ENCODE measurements at regions not wholly inside any gene's neighbourhood (a gene's known extent, or its start where the extent isn't known, plus 50 kb on each side); places are given as distances from the start of the nearest gene placed in this dataset.

DNA sequence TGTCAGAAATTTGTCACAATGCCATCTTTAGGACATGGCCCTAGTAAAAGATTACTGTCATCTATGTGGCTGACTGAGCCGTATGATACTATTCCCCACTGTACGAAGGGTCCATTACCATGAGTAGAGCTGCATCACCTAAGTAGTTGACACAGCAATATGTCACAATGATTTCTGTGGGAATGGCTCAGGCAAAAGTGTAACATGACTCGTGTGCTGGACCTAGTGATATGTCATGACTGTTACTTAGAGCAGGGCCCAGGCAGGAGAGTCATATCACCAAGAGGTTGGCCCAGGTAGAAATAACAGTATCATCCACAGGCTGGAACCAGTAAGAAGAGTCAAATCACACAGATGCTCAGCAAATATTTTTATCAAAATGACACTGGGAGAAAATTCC lies 1051.8 kb upstream of the AMELY start:
- ATAC-seq (replicated peaks in 1 of 4) (no peak), DNase-seq (no peak)
- H3K4me1 ChIP-seq (ENCODE audit: control insufficient read depth in 1 of 2, extremely low read depth in 1 of 2, insufficient read depth in 2 of 2, low read length in 2 of 2): no peaks in the 10 kb centered on the region
- H3K27ac ChIP-seq (ENCODE audit: low read length): no peak overlapping the region
- H3K9me3 ChIP-seq: no peaks in the 10 kb centered on the region
- H3K36me3 Mint-ChIP-seq: no peaks in the 10 kb centered on the region
- ChIA-PET CTCF (no interaction called here), POLR2A (no interaction called here)
- H3K27me3 ChIP-seq (replicated peaks in 1 of 2; ENCODE audit: control insufficient read depth in 2 of 2, extremely low read depth in 1 of 2, insufficient read depth in 2 of 2, low read length in 1 of 2): no peaks in the 10 kb centered on the region
- H3K9me3 Mint-ChIP-seq: no peaks in the 10 kb centered on the region
- no peaks in the 10 kb centered on the region for H3K4me1 Mint-ChIP-seq
- no peaks in the 10 kb centered on the region for H3K36me3 ChIP-seq (ENCODE audit: control insufficient read depth in 2 of 2, extremely low read depth in 1 of 2, insufficient read depth in 1 of 2, low read length in 1 of 2)
- H3K4me3 Mint-ChIP-seq: no peak overlapping the region
- H3K27me3 Mint-ChIP-seq: no peaks in the 10 kb centered on the region
- 40% methylated on average over 1 of the region's 3 CpGs for WGBS (ENCODE audit: insufficient coverage)
- no peak overlapping the region for H3K27ac Mint-ChIP-seq
- no peak overlapping the region for H3K4me3 ChIP-seq (ENCODE audit: control insufficient read depth in 1 of 2, extremely low read depth in 1 of 2, low read length in 1 of 2)

DNA sequence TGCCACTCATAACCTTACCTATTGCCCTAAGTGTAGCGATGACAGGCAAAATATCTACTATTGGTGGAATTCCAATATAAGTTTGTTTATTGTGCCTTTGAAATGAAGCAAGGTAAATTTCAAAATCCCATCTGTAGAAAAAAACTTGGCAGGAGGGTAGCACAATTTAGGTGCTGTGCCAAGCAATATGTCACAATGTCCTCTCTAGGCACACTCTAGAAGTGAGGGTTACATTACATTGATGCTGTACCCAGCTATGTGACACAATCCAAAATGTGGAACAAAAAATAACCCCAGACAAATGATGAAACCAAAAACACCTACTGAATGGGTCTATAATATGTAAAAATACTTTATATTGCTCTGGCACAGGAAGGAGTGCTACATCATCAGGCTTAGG lies 1050.8 kb upstream of the AMELY start:
- Histone ChIP-seq H3K27ac (ENCODE audit: low read length) (no peak overlapping the region), H3K36me3 (ENCODE audit: control insufficient read depth in 2 of 2, extremely low read depth in 1 of 2, insufficient read depth in 1 of 2, low read length in 1 of 2) (no peaks in the 10 kb centered on the region), H3K27me3 (replicated peaks in 1 of 2; ENCODE audit: control insufficient read depth in 2 of 2, extremely low read depth in 1 of 2, insufficient read depth in 2 of 2, low read length in 1 of 2) (no peaks in the 10 kb centered on the region), H3K4me1 (ENCODE audit: control insufficient read depth in 1 of 2, extremely low read depth in 1 of 2, insufficient read depth in 2 of 2, low read length in 2 of 2) (no peaks in the 10 kb centered on the region), H3K9me3 (no peaks in the 10 kb centered on the region), H3K4me3 (ENCODE audit: control insufficient read depth in 1 of 2, extremely low read depth in 1 of 2, low read length in 1 of 2) (no peak overlapping the region)
- no peak overlapping the region for H3K4me3 Mint-ChIP-seq
- ATAC-seq (replicated peaks in 1 of 4): no peak
- WGBS (ENCODE audit: insufficient coverage): no CpG with 5 or more reads among the region's 1 CpG
- no peaks in the 10 kb centered on the region for H3K36me3 Mint-ChIP-seq
- H3K4me1 Mint-ChIP-seq: no peaks in the 10 kb centered on the region
- ChIA-PET POLR2A (no interaction called here), CTCF (no interaction called here)
- H3K27ac Mint-ChIP-seq: no peak overlapping the region
- no peaks in the 10 kb centered on the region for H3K9me3 Mint-ChIP-seq
- H3K27me3 Mint-ChIP-seq: no peaks in the 10 kb centered on the region
- DNase-seq: no peak

DNA sequence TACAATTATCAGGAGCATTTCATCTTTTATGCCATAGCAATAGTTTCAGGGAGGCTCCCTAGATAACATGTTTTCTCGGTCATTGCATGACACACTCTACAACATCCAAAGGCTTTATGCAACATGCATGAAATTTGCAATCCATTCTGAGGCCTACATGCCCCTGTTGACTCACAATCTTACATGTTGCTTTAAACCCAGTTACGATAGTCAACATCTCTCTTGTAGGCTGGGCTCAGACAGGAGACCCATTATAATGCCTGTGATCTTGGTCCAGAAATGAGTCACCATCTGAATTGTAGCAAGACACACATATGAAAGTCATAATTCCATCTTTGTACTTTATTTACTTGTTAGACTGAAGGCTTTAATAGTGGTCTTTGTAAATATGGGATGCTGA lies 1050.3 kb upstream of the AMELY start:
- Histone ChIP-seq H3K27me3 (replicated peaks in 1 of 2; ENCODE audit: control insufficient read depth in 2 of 2, extremely low read depth in 1 of 2, insufficient read depth in 2 of 2, low read length in 1 of 2) (no peaks in the 10 kb centered on the region), H3K4me3 (ENCODE audit: control insufficient read depth in 1 of 2, extremely low read depth in 1 of 2, low read length in 1 of 2) (no peak overlapping the region), H3K9me3 (no peaks in the 10 kb centered on the region), H3K27ac (ENCODE audit: low read length) (no peak overlapping the region), H3K4me1 (ENCODE audit: control insufficient read depth in 1 of 2, extremely low read depth in 1 of 2, insufficient read depth in 2 of 2, low read length in 2 of 2) (no peaks in the 10 kb centered on the region), H3K36me3 (ENCODE audit: control insufficient read depth in 2 of 2, extremely low read depth in 1 of 2, insufficient read depth in 1 of 2, low read length in 1 of 2) (no peaks in the 10 kb centered on the region)
- ATAC-seq (replicated peaks in 1 of 4): no peak
- ChIA-PET POLR2A (no interaction called here), CTCF (no interaction called here)
- H3K27ac Mint-ChIP-seq: no peak overlapping the region
- no peaks in the 10 kb centered on the region for H3K27me3 Mint-ChIP-seq
- H3K4me1 Mint-ChIP-seq: no peaks in the 10 kb centered on the region
- no peaks in the 10 kb centered on the region for H3K36me3 Mint-ChIP-seq
- H3K4me3 Mint-ChIP-seq: no peak overlapping the region
- H3K9me3 Mint-ChIP-seq: no peaks in the 10 kb centered on the region
- WGBS (ENCODE audit: insufficient coverage): no CpG with 5 or more reads among the region's 2 CpGs
- DNase-seq: no peak

DNA sequence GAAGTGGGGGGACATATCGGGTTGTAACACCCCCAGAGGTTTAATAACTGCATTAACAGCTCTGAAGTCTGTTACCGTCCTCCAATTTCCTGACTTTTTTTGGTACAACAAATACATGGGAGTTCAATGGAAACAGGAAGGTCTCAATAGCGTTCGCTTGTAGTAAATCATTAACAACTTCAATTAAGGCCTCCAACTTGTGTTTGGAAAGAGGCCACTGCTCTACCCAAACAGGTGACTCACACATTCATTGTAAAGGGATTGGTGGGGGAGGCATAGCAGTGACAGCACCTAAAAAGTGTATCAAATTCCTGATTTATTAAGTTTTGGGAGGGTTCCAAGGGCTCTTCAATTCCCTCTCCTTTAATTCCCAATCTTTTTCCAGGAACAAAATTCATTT lies 1046.2 kb upstream of the AMELY start:
- no CpG with 5 or more reads among the region's 4 CpGs for WGBS (ENCODE audit: insufficient coverage)
- Mint-ChIP-seq H3K27ac (no peak overlapping the region), H3K27me3 (no peaks in the 10 kb centered on the region), H3K36me3 (no peaks in the 10 kb centered on the region), H3K9me3 (no peaks in the 10 kb centered on the region), H3K4me1 (no peaks in the 10 kb centered on the region), H3K4me3 (no peak overlapping the region)
- H3K4me3 ChIP-seq (ENCODE audit: control insufficient read depth in 1 of 2, extremely low read depth in 1 of 2, low read length in 1 of 2): no peak overlapping the region
- POLR2A ChIA-PET: no interaction called here
- no peaks in the 10 kb centered on the region for H3K4me1 ChIP-seq (ENCODE audit: control insufficient read depth in 1 of 2, extremely low read depth in 1 of 2, insufficient read depth in 2 of 2, low read length in 2 of 2)
- no peak for ATAC-seq (replicated peaks in 1 of 4)
- no peak overlapping the region for H3K27ac ChIP-seq (ENCODE audit: low read length)
- no peaks in the 10 kb centered on the region for H3K36me3 ChIP-seq (ENCODE audit: control insufficient read depth in 2 of 2, extremely low read depth in 1 of 2, insufficient read depth in 1 of 2, low read length in 1 of 2)
- CTCF ChIA-PET: no interaction called here
- H3K27me3 ChIP-seq (replicated peaks in 1 of 2; ENCODE audit: control insufficient read depth in 2 of 2, extremely low read depth in 1 of 2, insufficient read depth in 2 of 2, low read length in 1 of 2): no peaks in the 10 kb centered on the region
- no peak for DNase-seq
- no peaks in the 10 kb centered on the region for H3K9me3 ChIP-seq

DNA sequence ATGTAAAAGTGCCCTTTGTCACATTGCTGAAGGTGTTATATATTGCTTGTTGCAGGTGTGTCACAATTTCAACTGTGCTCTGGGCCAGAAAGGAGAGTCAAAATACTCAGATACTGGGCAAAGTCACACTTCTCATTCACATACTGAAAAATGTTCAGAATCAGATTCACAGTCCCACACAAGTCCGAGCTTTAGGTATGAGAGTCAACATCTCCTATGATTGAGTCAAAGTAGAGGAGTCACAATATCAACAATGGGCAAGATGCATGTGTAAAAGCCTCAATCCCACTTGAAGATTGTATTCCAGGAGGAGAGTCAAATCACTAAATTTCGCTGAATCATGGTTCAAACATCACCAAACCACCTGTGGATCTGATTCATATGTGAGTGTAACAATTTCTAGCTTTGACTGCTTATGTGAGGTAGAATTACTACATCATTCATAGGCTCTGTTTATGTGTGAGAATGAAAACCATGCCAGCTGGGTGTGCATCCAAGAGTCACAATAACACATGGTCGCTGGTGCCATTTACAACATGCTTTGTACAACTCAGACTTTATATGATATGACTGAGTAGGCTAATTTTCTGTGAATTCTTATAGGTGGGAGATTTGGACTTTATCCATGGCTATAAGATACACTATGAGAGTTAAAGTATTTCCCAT lies 1039.8 kb upstream of the AMELY start:
- Mint-ChIP-seq H3K27ac (no peak overlapping the region), H3K4me1 (no peaks in the 10 kb centered on the region)

DNA sequence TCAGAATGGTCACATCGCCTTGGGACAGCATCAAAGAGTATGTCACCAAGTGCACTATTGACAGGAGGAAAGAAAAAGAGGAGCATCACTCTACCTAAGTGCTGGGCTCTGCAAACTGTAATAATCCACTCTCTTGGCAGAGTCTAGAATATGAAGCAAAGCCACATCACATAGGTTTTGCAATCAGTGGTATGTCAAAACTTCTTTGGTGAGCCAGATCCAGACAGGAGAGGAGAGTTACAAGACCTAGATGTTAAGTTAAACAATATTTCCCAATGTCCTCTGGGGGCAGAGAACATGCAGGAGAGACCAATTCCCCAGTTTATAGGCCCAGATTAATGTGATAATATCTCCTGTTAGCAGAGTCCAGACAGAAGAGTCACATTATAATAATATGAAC lies 1032.6 kb upstream of the AMELY start:
- Histone ChIP-seq H3K27ac (ENCODE audit: low read length) (no peak overlapping the region), H3K4me1 (ENCODE audit: control insufficient read depth in 1 of 2, extremely low read depth in 1 of 2, insufficient read depth in 2 of 2, low read length in 2 of 2) (no peaks in the 10 kb centered on the region), H3K9me3 (no peaks in the 10 kb centered on the region), H3K27me3 (replicated peaks in 1 of 2; ENCODE audit: control insufficient read depth in 2 of 2, extremely low read depth in 1 of 2, insufficient read depth in 2 of 2, low read length in 1 of 2) (no peaks in the 10 kb centered on the region), H3K4me3 (ENCODE audit: control insufficient read depth in 1 of 2, extremely low read depth in 1 of 2, low read length in 1 of 2) (no peak overlapping the region), H3K36me3 (ENCODE audit: control insufficient read depth in 2 of 2, extremely low read depth in 1 of 2, insufficient read depth in 1 of 2, low read length in 1 of 2) (no peaks in the 10 kb centered on the region)
- Mint-ChIP-seq H3K36me3 (no peaks in the 10 kb centered on the region), H3K4me1 (no peaks in the 10 kb centered on the region), H3K9me3 (no peaks in the 10 kb centered on the region), H3K4me3 (no peak overlapping the region), H3K27me3 (no peaks in the 10 kb centered on the region), H3K27ac (no peak overlapping the region)
- no peak for DNase-seq
- no CpG with 5 or more reads among the region's 1 CpG for WGBS (ENCODE audit: insufficient coverage)
- POLR2A ChIA-PET: no interaction called here
- ATAC-seq (replicated peaks in 1 of 4): no peak
- CTCF ChIA-PET: no interaction called here

More for the DNA sequence above, 1039.8 kb upstream of the AMELY start:
- ATAC-seq (replicated peaks in 1 of 4) (no peak), DNase-seq (no peak)
- no CpG with 5 or more reads among the region's 3 CpGs for WGBS (ENCODE audit: insufficient coverage)
- no peak overlapping the region for H3K4me3 Mint-ChIP-seq
- Histone ChIP-seq H3K9me3 (no peaks in the 10 kb centered on the region), H3K27me3 (replicated peaks in 1 of 2; ENCODE audit: control insufficient read depth in 2 of 2, extremely low read depth in 1 of 2, insufficient read depth in 2 of 2, low read length in 1 of 2) (no peaks in the 10 kb centered on the region), H3K36me3 (ENCODE audit: control insufficient read depth in 2 of 2, extremely low read depth in 1 of 2, insufficient read depth in 1 of 2, low read length in 1 of 2) (no peaks in the 10 kb centered on the region), H3K27ac (ENCODE audit: low read length) (no peak overlapping the region), H3K4me3 (ENCODE audit: control insufficient read depth in 1 of 2, extremely low read depth in 1 of 2, low read length in 1 of 2) (no peak overlapping the region), H3K4me1 (ENCODE audit: control insufficient read depth in 1 of 2, extremely low read depth in 1 of 2, insufficient read depth in 2 of 2, low read length in 2 of 2) (no peaks in the 10 kb centered on the region)
- H3K27me3 Mint-ChIP-seq: no peaks in the 10 kb centered on the region
- ChIA-PET POLR2A (no interaction called here), CTCF (no interaction called here)
- no peaks in the 10 kb centered on the region for H3K36me3 Mint-ChIP-seq
- H3K9me3 Mint-ChIP-seq: no peaks in the 10 kb centered on the region

DNA sequence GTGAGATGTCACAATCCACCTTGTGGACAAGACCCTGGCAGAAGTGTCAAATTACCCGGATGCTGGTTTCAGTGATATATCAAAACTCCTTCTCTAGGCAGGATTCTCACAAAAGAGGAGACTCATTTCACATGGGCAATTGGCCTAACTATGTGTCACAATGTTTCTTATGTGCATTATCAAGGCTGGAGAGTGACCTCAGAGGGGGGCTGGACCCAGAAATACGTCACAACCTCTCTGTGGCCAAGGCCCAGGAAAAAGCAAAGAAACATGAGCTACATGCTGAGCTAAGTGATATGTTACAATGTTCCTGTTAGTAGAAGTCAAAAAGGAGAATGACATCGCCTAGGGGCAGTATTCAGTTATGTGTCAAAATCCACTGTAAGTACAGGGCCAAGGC lies 1031.2 kb upstream of the AMELY start:
- H3K9me3 Mint-ChIP-seq: no peaks in the 10 kb centered on the region
- Histone ChIP-seq H3K36me3 (ENCODE audit: control insufficient read depth in 2 of 2, extremely low read depth in 1 of 2, insufficient read depth in 1 of 2, low read length in 1 of 2) (no peaks in the 10 kb centered on the region), H3K4me3 (ENCODE audit: control insufficient read depth in 1 of 2, extremely low read depth in 1 of 2, low read length in 1 of 2) (no peak overlapping the region), H3K27me3 (replicated peaks in 1 of 2; ENCODE audit: control insufficient read depth in 2 of 2, extremely low read depth in 1 of 2, insufficient read depth in 2 of 2, low read length in 1 of 2) (no peaks in the 10 kb centered on the region), H3K9me3 (no peaks in the 10 kb centered on the region), H3K27ac (ENCODE audit: low read length) (no peak overlapping the region), H3K4me1 (ENCODE audit: control insufficient read depth in 1 of 2, extremely low read depth in 1 of 2, insufficient read depth in 2 of 2, low read length in 2 of 2) (no peaks in the 10 kb centered on the region)
- no peaks in the 10 kb centered on the region for H3K4me1 Mint-ChIP-seq
- CTCF ChIA-PET: no interaction called here
- H3K36me3 Mint-ChIP-seq: no peaks in the 10 kb centered on the region
- 100% methylated on average over 1 of the region's 3 CpGs for WGBS (ENCODE audit: insufficient coverage)
- no peaks in the 10 kb centered on the region for H3K27me3 Mint-ChIP-seq
- POLR2A ChIA-PET: no interaction called here
- no peak for DNase-seq
- no peak overlapping the region for H3K27ac Mint-ChIP-seq
- ATAC-seq (replicated peaks in 1 of 4): no peak
- H3K4me3 Mint-ChIP-seq: no peak overlapping the region

Data from T-cell (primary cell).